SK-N-SH (cell line): ENCODE measurements at regions not wholly inside any gene's neighbourhood (a gene's known extent, or its start where the extent isn't known, plus 50 kb on each side); places are given as distances from the start of the nearest gene placed in this dataset.

Experiments
- CTCF ChIA-PET: fragments of 300-600, 350-600 bp; formaldehyde crosslinking; extraction: SDS; loops from one replicate; lab custom pipeline; 2021; lab: Yijun Ruan, JAX
- POLR2A ChIA-PET: fragments of 350-600 bp; sonication (Branson Sonifier 250); formaldehyde crosslinking; extraction: SDS; loops from one replicate; lab custom pipeline; 2020; ENCODE audit warnings: antibody characterized with exemption, inconsistent platforms; lab: Yijun Ruan, JAX
- DNase-seq: peaks from one replicate; pipeline ENCODE4 v3.0.0; 2012
- H2AFZ ChIP-seq: fragments of 200-600 bp; sonication (generic); 2 replicates; pipeline ENCODE4 v1.8.1; 2016; ENCODE audit warnings: antibody characterized with exemption, mild to moderate bottlenecking, low read depth
- H3F3A ChIP-seq: fragments of 200-600 bp; sonication (generic); replicated peaks from 2 replicates; pipeline ENCODE3; 2016; ENCODE audit warnings: antibody characterized with exemption, mild to moderate bottlenecking; ENCODE audit not compliant: insufficient read depth
- H3K27ac ChIP-seq, 2 experiments: fragments of 200-500 bp in 1 of 2; fragments of 200-600 bp in 1 of 2; sonication (Bioruptor generic) in 1 of 2; sonication (generic), shearing (Covaris generic) in 1 of 2; 2 replicates each; pipeline versions ENCODE4 v1.5.1 to v1.6.1; 2014 to 2016; ENCODE audit warnings: low read depth in 2 of 2, inconsistent platforms in 1 of 2, low read length in 1 of 2, mild to moderate bottlenecking in 1 of 2, mixed read lengths in 1 of 2
- H3K27me3 ChIP-seq: fragments of 200-600 bp; sonication (generic), shearing (Covaris generic); 2 replicates; pipeline ENCODE4 v1.6.1; 2016; ENCODE audit warnings: mixed run types; ENCODE audit not compliant: insufficient read depth
- H3K36me3 ChIP-seq, 2 experiments: fragments of 200-500 bp in 1 of 2; fragments of 200-600 bp in 1 of 2; sonication (Bioruptor generic) in 1 of 2; sonication (generic) in 1 of 2; replicated peaks in 1 of 2; 2 replicates each; pipeline versions ENCODE3 to v1.5.1; 2014 to 2016; ENCODE audit warnings: low read length in 1 of 2, mild to moderate bottlenecking in 1 of 2; ENCODE audit not compliant: insufficient read depth in 2 of 2, control insufficient read depth in 1 of 2
- H3K4me1 ChIP-seq, 2 experiments: fragments of 200-500 bp in 1 of 2; fragments of 200-600 bp in 1 of 2; sonication (Bioruptor generic) in 1 of 2; sonication (generic), shearing (Covaris generic) in 1 of 2; 2 replicates each; pipeline versions ENCODE4 v1.5.1 to v1.6.1; 2014 to 2016; ENCODE audit warnings: low read depth in 1 of 2, low read length in 1 of 2, mixed run types in 1 of 2; ENCODE audit not compliant: insufficient read depth in 2 of 2, control insufficient read depth in 1 of 2
- H3K4me2 ChIP-seq: fragments of 200-600 bp; sonication (generic), shearing (Covaris generic); 2 replicates; pipeline ENCODE4 v1.6.1; 2017; ENCODE audit warnings: mixed run types
- H3K4me3 ChIP-seq, 2 experiments: fragments of 200-500 bp in 1 of 2; fragments of 200-600 bp in 1 of 2; sonication (Bioruptor generic) in 1 of 2; sonication (generic), shearing (Covaris generic) in 1 of 2; 2 replicates each; pipeline versions ENCODE4 v1.5.1 to v1.8.1; 2014 to 2016; ENCODE audit warnings: low read depth in 2 of 2, inconsistent platforms in 1 of 2, low read length in 1 of 2, mild to moderate bottlenecking in 1 of 2, mixed read lengths in 1 of 2, moderate library complexity in 1 of 2
- H3K79me2 ChIP-seq: fragments of 200-600 bp; sonication (generic); 2 replicates; pipeline ENCODE4 v1.8.1; 2017; ENCODE audit warnings: mild to moderate bottlenecking; ENCODE audit not compliant: insufficient read depth
- H3K9ac ChIP-seq: fragments of 200-600 bp; sonication (generic); 2 replicates; pipeline ENCODE4 v1.6.1; 2017; ENCODE audit warnings: mixed run types
- H3K9me2 ChIP-seq: fragments of 200-600 bp; sonication (generic); 2 replicates; pipeline ENCODE4 v1.6.1; 2017; ENCODE audit warnings: mixed run types
- H3K9me3 ChIP-seq: fragments of 200-600 bp; sonication (generic); 2 replicates; pipeline ENCODE4 v1.6.1; 2017; ENCODE audit warnings: mixed run types, mild to moderate bottlenecking, moderate library complexity
- H4K20me1 ChIP-seq: fragments of 200-600 bp; sonication (generic); 2 replicates; pipeline ENCODE4 v1.6.1; 2017; ENCODE audit warnings: mild to moderate bottlenecking, mixed run types; ENCODE audit not compliant: insufficient read depth
- CTCF ChIP-seq: fragments of 200-600 bp; sonication (generic); IDR thresholded peaks from 2 replicates; pipeline ENCODE4 v1.6.1; 2017; ENCODE audit warnings: antibody characterized with exemption, mild to moderate bottlenecking, moderate library complexity
- ELF1 ChIP-seq: IDR thresholded peaks from 2 replicates; pipeline ENCODE4 v1.4.0; 2012
- FOSL2 ChIP-seq: IDR thresholded peaks from 2 replicates; pipeline ENCODE4 v1.4.0; 2012; ENCODE audit warnings: low read depth, mild to moderate bottlenecking, moderate library complexity, borderline replicate concordance
- FOXM1 ChIP-seq: IDR thresholded peaks from 2 replicates; pipeline ENCODE4 v1.4.0; 2012; ENCODE audit warnings: low read depth, mild to moderate bottlenecking
- GABPA ChIP-seq: IDR thresholded peaks from 2 replicates; pipeline ENCODE4 v1.4.0; 2012; ENCODE audit warnings: low read depth, mild to moderate bottlenecking
- MXI1 ChIP-seq: IDR thresholded peaks from 2 replicates; pipeline ENCODE4 v1.6.1; 2012; ENCODE audit warnings: mild to moderate bottlenecking, low read depth, low read length, improper control_type of control experiment
- NFIC ChIP-seq: IDR thresholded peaks from 2 replicates; pipeline ENCODE4 v1.4.0; 2012; ENCODE audit warnings: borderline replicate concordance
- NRF1 ChIP-seq: IDR thresholded peaks from 2 replicates; pipeline ENCODE4 v1.6.1; 2012; ENCODE audit warnings: low read depth, mild to moderate bottlenecking, low read length
- PBX3 ChIP-seq: IDR thresholded peaks from 2 replicates; pipeline ENCODE4; 2012
- POLR2AphosphoS5 ChIP-seq: IDR thresholded peaks from 2 replicates; pipeline ENCODE4 v1.6.1; 2012; ENCODE audit warnings: low read depth, low read length
- RAD21 ChIP-seq: IDR thresholded peaks from 2 replicates; pipeline ENCODE4 v1.6.1; 2012; ENCODE audit warnings: mild to moderate bottlenecking, low read length
- RCOR1 ChIP-seq: fragments of 150-350 bp; IDR thresholded peaks from 2 replicates; pipeline ENCODE4 v1.6.1; 2017; ENCODE audit warnings: antibody characterized with exemption, low read length
- RFX5 ChIP-seq: IDR thresholded peaks from 2 replicates; pipeline ENCODE4 v1.6.1; 2012; ENCODE audit warnings: mild to moderate bottlenecking, improper control_type of control experiment, low read length
- SMC3 ChIP-seq: IDR thresholded peaks from 2 replicates; pipeline ENCODE4 v1.6.1; 2012; ENCODE audit warnings: low read depth, low read length, improper control_type of control experiment
- USF2 ChIP-seq: fragments of 150-350 bp; IDR thresholded peaks from 2 replicates; pipeline ENCODE4 v1.6.1; 2017; ENCODE audit warnings: antibody characterized with exemption, low read length, low read depth, borderline replicate concordance
- ZBTB33 ChIP-seq: IDR thresholded peaks from 2 replicates; pipeline ENCODE4 v1.4.0; 2012; ENCODE audit warnings: low read depth, borderline replicate concordance
- WGBS: methylation state at CpG from one replicate; pipeline ENCODE4 v1.1.6; 2017; ENCODE audit warnings: low lambda C conversion rate; 5-methylcytosine and 5-hydroxymethylcytosine counted together

- TF ChIP-seq NRF1 (peak; percentile 4; the same call in 1 of the 2 replicates), RAD21 (peak; percentile 81), FOSL2 (no peak), PBX3 (no peak), SMC3 (peak; percentile 60), CTCF (peak; percentile 82), RCOR1 (0 out of 2 replicates have a peak, but pooled peaks have one; percentile 10)
- Histone ChIP-seq H3K4me3 (no peak overlapping the region; a peak in 1 of 4 replicates), H3K36me3 (no peaks in the 10 kb centered on the region), H3K9ac (no peak overlapping the region), H3K79me2 (no peaks in the 10 kb centered on the region), H2AFZ (no peak overlapping the region), H3K4me2 (no peak overlapping the region), H3K9me3 (no peaks in the 10 kb centered on the region), H3K9me2 (no peaks in the 10 kb centered on the region), H4K20me1 (no peaks in the 10 kb centered on the region), H3K27ac (no peak overlapping the region), H3K27me3 (peaks cover 16% of the 10 kb centered on the region; the same call in 1 of the 2 replicates), H3F3A (no peaks in the 10 kb centered on the region), H3K4me1 (no peaks in the 10 kb centered on the region; a peak in 1 of 4 replicates)
- CTCF ChIA-PET = interaction anchor here (0.5 to 2.5 kb wide), 12 partner anchors 10 to 289 kb away, joined by 3 to 14 read pairs (median 4); no protein-coding TSS in a partner anchor
- DNase-seq = peak; percentile 54
- POLR2A ChIA-PET = no interaction called here
- WGBS = 2% methylated on average over 4 of the region's 4 CpGs
Observed at GRCh38 chr1:93021539-93022134, 57.4 kb upstream of the MTF2 start.

GRCh38 chr1:93022580-93022979 is 56.5 kb upstream of the MTF2 start:
- CTCF ChIA-PET = interaction anchor here (0.7 to 2.5 kb wide), 7 partner anchors 14 to 166 kb away, joined by 3 to 14 read pairs (median 4); no protein-coding TSS in a partner anchor
- no peak for DNase-seq

More at GRCh38 chr1:93022580-93022979, 56.5 kb upstream of the MTF2 start:
- no peaks in the 10 kb centered on the region for H3K36me3 ChIP-seq
- no peak overlapping the region for H3K27ac ChIP-seq
- H3K27me3 ChIP-seq = peaks cover 16% of the 10 kb centered on the region; the same call in 1 of the 2 replicates
- WGBS = 100% methylated on average over 1 of the region's 1 CpG
- H2AFZ ChIP-seq = no peak overlapping the region
- no peaks in the 10 kb centered on the region for H3F3A ChIP-seq
- H3K4me3 ChIP-seq = no peak overlapping the region
- POLR2A ChIA-PET = no interaction called here
- TF ChIP-seq NFIC = no peak
- TF ChIP-seq GABPA = no peak
- TF ChIP-seq POLR2AphosphoS5 = no peak
- TF ChIP-seq ELF1 = no peak
- no peak for TF ChIP-seq MXI1
- TF ChIP-seq FOXM1 = no peak
- no peak for TF ChIP-seq SMC3
- TF ChIP-seq USF2 = no peak
- no peak for TF ChIP-seq ZBTB33
- no peak for TF ChIP-seq RFX5
- H4K20me1 ChIP-seq = no peaks in the 10 kb centered on the region
- no peaks in the 10 kb centered on the region for H3K4me1 ChIP-seq
- no peaks in the 10 kb centered on the region for H3K9me3 ChIP-seq
- H3K4me2 ChIP-seq = no peak overlapping the region
- H3K79me2 ChIP-seq = no peaks in the 10 kb centered on the region
- H3K9ac ChIP-seq = no peak overlapping the region
- no peaks in the 10 kb centered on the region for H3K9me2 ChIP-seq
